GM19372 (cell line): ENCODE measurements at regions not wholly inside any gene's neighbourhood (a gene's known extent, or its start where the extent isn't known, plus 50 kb on each side); places are given as distances from the start of the nearest gene placed in this dataset.

Source experiments
- ATAC-seq: cut with Tn5 transposase; IDR thresholded peaks from one replicate; pipeline ENCODE4 v1.9.1; 2021; ENCODE audit warnings: mild to moderate bottlenecking, low read depth, moderate library complexity; ENCODE audit not compliant: unreplicated experiment

- no peak for ATAC-seq
Measured at GRCh38 chr5:156147261-156147943, 179.6 kb upstream of the SGCD start.

GRCh38 chr5:156147944-156148285, 179.0 kb upstream of the SGCD start:
- no peak for ATAC-seq

- no peak for ATAC-seq
Measured at GRCh38 chr5:156148301-156148700, 178.7 kb upstream of the SGCD start.

- no peak for ATAC-seq
Measured at GRCh38 chr5:156149213-156149612, 177.8 kb upstream of the SGCD start.

- no peak for ATAC-seq
Measured at GRCh38 chr5:156153602-156154001, 173.4 kb upstream of the SGCD start.

GRCh38 chr5:156154757-156155156, 172.2 kb upstream of the SGCD start:
- no peak for ATAC-seq

GRCh38 chr5:156155598-156155997, 171.4 kb upstream of the SGCD start:
- ATAC-seq, result no peak

GRCh38 chr5:156164306-156164705, 162.7 kb upstream of the SGCD start:
- ATAC-seq, result no peak

GRCh38 chr5:156169495-156169894, 157.5 kb upstream of the SGCD start:
- no peak for ATAC-seq

GRCh38 chr5:156170351-156170961, 156.5 kb upstream of the SGCD start:
- no peak for ATAC-seq

GRCh38 chr5:156174225-156174624, 152.7 kb upstream of the SGCD start:
- no peak for ATAC-seq

GRCh38 chr5:156178117-156178516, 148.8 kb upstream of the SGCD start:
- ATAC-seq, result no peak

- no peak for ATAC-seq
Measured at GRCh38 chr5:156181656-156182055, 145.3 kb upstream of the SGCD start.

- no peak for ATAC-seq
Measured at GRCh38 chr5:156182174-156182967, 144.6 kb upstream of the SGCD start.

GRCh38 chr5:156186760-156187159, 140.2 kb upstream of the SGCD start:
- no peak for ATAC-seq

GRCh38 chr5:156188016-156188415, 138.9 kb upstream of the SGCD start:
- ATAC-seq, result no peak

GRCh38 chr5:156189628-156190027, 137.3 kb upstream of the SGCD start:
- ATAC-seq, result no peak

GRCh38 chr5:156191547-156191946, 135.4 kb upstream of the SGCD start:
- ATAC-seq, result no peak

- no peak for ATAC-seq
Measured at GRCh38 chr5:156197042-156197635, 129.8 kb upstream of the SGCD start.

GRCh38 chr5:156199045-156199444, 127.9 kb upstream of the SGCD start:
- no peak for ATAC-seq
